22Rv1 (cell line): ENCODE measurements at regions not wholly inside any gene's neighbourhood (a gene's known extent, or its start where the extent isn't known, plus 50 kb on each side); places are given as distances from the start of the nearest gene placed in this dataset.

Experiments
- ZFX ChIP-seq: fragments of 450-650 bp; IDR thresholded peaks from 2 replicates; pipeline ENCODE4 v1.6.1; 2017; ENCODE audit warnings: antibody characterized with exemption, borderline replicate concordance
- TF ChIP-seq, protein P1 (sequence below): fragments of 450-650 bp; IDR thresholded peaks from 2 replicates; pipeline ENCODE4 v1.5.1; 2017; ENCODE audit warnings: mild to moderate bottlenecking

DNA sequence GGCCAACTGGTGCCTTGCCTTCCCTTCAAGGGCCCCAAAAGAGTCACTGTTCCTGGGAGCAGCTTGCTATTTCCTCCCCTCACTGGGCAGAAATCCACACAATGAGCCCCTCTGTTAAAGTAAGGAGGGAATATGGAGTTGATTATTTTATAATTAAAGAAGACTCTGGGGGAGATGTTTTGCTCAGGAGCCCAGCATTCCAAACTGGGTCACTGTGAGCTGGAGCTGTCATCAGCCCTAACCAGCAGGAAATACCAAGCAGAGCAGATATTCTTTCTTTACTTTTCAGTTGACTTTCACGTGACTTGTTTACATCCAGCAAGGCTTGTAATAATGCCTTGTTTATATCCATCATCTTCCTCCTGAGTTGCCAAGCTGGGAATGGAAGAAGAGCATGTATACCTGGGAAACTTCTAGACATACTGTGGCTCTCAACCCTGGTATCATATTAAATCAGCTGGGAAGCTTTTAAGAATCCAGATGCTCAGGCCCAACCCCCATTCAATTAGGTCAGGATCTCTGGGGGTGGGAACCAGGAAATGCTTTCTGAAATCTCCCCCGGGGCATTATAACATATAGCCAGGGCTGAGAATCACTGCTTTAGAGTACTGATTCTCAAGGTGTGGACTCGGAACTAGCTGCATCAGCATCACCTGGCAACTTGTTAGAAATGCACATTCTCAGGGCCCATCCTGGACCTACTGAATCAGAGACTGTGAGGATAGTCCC, 175.6 kb upstream of the MYLIP start:
- TF ChIP-seq, protein P1, sequence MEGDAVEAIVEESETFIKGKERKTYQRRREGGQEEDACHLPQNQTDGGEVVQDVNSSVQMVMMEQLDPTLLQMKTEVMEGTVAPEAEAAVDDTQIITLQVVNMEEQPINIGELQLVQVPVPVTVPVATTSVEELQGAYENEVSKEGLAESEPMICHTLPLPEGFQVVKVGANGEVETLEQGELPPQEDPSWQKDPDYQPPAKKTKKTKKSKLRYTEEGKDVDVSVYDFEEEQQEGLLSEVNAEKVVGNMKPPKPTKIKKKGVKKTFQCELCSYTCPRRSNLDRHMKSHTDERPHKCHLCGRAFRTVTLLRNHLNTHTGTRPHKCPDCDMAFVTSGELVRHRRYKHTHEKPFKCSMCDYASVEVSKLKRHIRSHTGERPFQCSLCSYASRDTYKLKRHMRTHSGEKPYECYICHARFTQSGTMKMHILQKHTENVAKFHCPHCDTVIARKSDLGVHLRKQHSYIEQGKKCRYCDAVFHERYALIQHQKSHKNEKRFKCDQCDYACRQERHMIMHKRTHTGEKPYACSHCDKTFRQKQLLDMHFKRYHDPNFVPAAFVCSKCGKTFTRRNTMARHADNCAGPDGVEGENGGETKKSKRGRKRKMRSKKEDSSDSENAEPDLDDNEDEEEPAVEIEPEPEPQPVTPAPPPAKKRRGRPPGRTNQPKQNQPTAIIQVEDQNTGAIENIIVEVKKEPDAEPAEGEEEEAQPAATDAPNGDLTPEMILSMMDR, result no peak
- TF ChIP-seq ZFX, result no peak
